ENCODE measurements at regions not wholly inside any gene's neighbourhood (a gene's known extent, or its start where the extent isn't known, plus 50 kb on each side); places are given as distances from the start of the nearest gene placed in this dataset.

DNA sequence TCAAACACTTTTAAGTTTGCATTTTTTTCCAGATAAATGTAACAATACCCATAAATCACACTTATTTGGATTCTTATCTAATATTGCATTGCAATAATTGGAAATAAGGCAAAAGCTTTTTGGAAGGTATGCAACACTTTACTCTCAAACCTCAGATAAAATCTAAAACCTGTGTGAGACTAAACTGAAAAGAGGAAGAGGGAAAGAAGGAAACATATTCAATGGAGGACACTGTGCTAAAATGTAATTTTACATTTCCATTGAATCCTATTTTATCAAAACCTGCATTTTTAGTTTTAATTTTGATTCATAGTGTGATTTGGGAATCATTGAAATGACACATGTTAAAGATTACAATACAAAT is 99.4 kb downstream of the HPGD start:
- intact Hi-C loops (cut with DNase I): no loop called here
- Histone ChIP-seq H3K27me3 (no peaks in the 10 kb centered on the region), H3K36me3 (no peaks in the 10 kb centered on the region), H3K9me3 (no peaks in the 10 kb centered on the region), H3K4me1 (peaks cover 7% of the 10 kb centered on the region), H3K4me3 (no peak overlapping the region), H3K27ac (no peak overlapping the region)
- ATAC-seq (no peak), DNase-seq (no peak)
- TF ChIP-seq, protein P1, sequence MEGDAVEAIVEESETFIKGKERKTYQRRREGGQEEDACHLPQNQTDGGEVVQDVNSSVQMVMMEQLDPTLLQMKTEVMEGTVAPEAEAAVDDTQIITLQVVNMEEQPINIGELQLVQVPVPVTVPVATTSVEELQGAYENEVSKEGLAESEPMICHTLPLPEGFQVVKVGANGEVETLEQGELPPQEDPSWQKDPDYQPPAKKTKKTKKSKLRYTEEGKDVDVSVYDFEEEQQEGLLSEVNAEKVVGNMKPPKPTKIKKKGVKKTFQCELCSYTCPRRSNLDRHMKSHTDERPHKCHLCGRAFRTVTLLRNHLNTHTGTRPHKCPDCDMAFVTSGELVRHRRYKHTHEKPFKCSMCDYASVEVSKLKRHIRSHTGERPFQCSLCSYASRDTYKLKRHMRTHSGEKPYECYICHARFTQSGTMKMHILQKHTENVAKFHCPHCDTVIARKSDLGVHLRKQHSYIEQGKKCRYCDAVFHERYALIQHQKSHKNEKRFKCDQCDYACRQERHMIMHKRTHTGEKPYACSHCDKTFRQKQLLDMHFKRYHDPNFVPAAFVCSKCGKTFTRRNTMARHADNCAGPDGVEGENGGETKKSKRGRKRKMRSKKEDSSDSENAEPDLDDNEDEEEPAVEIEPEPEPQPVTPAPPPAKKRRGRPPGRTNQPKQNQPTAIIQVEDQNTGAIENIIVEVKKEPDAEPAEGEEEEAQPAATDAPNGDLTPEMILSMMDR (IDR thresholded peaks at IDR 0.05): no peak

DNA sequence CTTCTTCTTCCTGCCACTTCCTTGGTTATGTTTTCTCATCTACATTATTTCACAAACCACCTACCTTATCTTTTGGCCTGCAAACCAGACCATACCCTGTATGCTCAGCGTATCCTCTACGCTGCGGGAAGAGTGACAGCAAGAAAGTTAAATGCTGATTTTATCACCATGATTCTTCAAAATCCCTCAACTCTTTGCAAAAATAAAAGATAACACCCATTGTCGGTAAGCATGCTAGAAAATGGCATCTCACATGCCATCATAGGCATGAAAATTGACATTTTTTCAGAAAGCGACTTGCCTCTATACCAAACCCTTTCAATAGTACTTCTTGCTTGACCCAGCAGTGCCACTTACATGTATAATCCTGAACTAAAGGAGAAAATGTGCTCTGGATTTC is 102.0 kb downstream of the HPGD start:
- H3K36me3 ChIP-seq: no peaks in the 10 kb centered on the region
- no peak overlapping the region for H3K27ac ChIP-seq
- intact Hi-C loops (cut with DNase I): no loop called here
- DNase-seq (no peak), ATAC-seq (no peak)
- TF ChIP-seq, protein P1 (IDR thresholded peaks at IDR 0.05): no peak
- H3K9me3 ChIP-seq: no peaks in the 10 kb centered on the region
- no peaks in the 10 kb centered on the region for H3K27me3 ChIP-seq
- H3K4me3 ChIP-seq: no peak overlapping the region
- H3K4me1 ChIP-seq: peaks cover 7% of the 10 kb centered on the region

DNA sequence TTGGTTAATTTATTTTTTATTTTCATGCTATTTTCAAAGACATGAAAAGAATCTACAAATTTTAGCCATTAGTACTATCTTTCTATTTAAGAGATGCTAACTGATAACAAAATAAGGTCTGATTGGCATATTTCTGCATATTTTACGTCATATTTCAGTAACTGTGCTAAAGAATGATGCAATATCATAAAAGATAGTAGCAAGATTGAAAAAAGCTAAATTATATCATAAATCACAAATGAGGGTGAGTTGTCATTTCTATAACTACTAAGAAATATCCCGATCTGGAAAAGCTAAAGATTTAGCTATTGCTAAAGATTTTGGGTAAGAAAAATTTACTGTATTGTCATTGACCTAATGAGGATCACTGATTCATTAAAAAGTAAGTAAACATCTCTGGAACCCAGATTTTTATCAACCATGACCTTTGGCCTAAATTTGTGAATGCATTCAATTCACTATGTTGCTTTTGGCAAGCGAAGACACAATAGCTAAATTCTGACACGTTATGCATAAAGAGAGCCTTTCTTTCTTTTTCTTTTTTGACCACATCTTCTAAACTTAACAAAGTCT is 103.6 kb downstream of the HPGD start:
- intact Hi-C loops (cut with DNase I): no loop called here
- TF ChIP-seq, protein P1 (IDR thresholded peaks at IDR 0.05): no peak
- H3K4me3 ChIP-seq: no peak overlapping the region
- no peaks in the 10 kb centered on the region for H3K36me3 ChIP-seq
- H3K27ac ChIP-seq: no peak overlapping the region
- no peak for ATAC-seq
- H3K27me3 ChIP-seq: no peaks in the 10 kb centered on the region
- DNase-seq: no peak
- peaks cover 4% of the 10 kb centered on the region for H3K4me1 ChIP-seq
- H3K9me3 ChIP-seq: no peaks in the 10 kb centered on the region

DNA sequence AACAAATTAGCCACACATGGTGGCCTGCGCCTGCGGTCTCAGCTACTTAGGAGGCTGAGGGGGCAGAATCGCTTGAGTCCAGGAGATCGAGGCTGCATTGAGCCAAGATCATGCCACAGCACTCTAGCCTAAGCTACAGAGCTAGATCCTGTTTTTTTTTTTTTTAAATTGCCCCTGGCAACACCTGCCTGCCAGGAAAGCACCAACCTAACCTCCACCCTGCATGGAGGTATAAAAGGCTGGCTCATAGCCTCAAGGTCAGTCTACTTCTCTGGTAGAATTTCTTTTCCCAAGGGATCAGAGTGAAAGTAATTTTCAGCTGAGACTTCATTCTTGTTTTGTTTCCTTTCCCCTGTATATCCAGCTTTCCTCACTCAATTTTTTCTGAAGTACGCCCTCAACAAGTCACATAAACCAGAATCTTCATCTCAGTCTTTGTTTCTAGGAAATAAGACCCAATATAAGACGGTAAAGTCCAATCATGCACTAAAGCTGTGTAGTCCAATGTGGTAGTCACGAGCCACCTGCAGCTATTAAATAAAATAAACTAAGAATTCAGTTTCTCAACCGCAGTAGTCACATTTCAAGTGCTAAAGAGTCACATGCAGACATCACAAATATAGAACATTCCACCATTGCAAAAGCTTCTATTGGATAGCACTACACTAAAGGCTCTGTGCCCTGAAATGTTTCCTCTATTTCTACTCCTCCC is 113.3 kb downstream of the HPGD start:
- H3K36me3 ChIP-seq: no peaks in the 10 kb centered on the region
- H3K9me3 ChIP-seq: no peaks in the 10 kb centered on the region
- no peak for DNase-seq
- TF ChIP-seq, protein P1 (IDR thresholded peaks at IDR 0.05): no peak
- intact Hi-C loops (cut with DNase I): no loop called here
- H3K4me3 ChIP-seq: no peak overlapping the region
- ATAC-seq: no peak
- no peaks in the 10 kb centered on the region for H3K4me1 ChIP-seq
- H3K27ac ChIP-seq: no peak overlapping the region
- H3K27me3 ChIP-seq: no peaks in the 10 kb centered on the region

DNA sequence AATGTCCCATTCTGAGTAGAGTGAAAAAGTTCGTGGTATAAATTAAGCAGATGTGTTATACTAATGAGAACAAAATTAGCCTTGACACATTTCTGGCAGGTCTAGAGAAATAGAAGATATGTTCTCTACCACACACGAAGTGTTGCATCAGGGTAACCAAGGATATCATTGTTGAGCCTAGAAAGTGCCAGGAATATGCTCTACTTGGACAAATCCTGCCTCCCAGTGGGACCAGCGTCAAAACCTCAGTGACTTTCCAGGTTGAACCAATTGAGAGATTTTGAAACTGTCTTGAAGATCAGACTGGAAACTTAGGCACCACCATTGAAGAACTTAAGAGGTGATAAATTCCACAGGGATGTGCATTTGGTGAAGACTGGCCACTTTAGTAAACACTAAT is 115.9 kb downstream of the HPGD start:
- ATAC-seq: no peak
- Histone ChIP-seq H3K27ac (no peak overlapping the region), H3K9me3 (no peaks in the 10 kb centered on the region), H3K4me3 (no peak overlapping the region), H3K36me3 (no peaks in the 10 kb centered on the region), H3K4me1 (no peaks in the 10 kb centered on the region), H3K27me3 (no peaks in the 10 kb centered on the region)
- TF ChIP-seq, protein P1 (IDR thresholded peaks at IDR 0.05): no peak
- no peak for DNase-seq
- intact Hi-C loops (cut with DNase I): no loop called here

Data from upper lobe of right lung (tissue), 1 donor.